BJ (cell line): ENCODE measurements at regions not wholly inside any gene's neighbourhood (a gene's known extent, or its start where the extent isn't known, plus 50 kb on each side); places are given as distances from the start of the nearest gene placed in this dataset.
A peak's percentile ranks its signal among the peaks of the same experiment; 100 is the strongest.

Source experiments
- CTCF ChIA-PET: fragments of 350-600 bp; formaldehyde crosslinking; extraction: SDS; loops from one replicate; lab custom pipeline; 2021; ENCODE audit warnings: antibody characterized with exemption, inconsistent platforms; lab: Yijun Ruan, JAX
- POLR2A ChIA-PET: fragments of 300-600 bp; sonication (Branson Sonifier 250); formaldehyde crosslinking; extraction: SDS; loops from one replicate; lab custom pipeline; 2021; ENCODE audit warnings: antibody characterized with exemption; lab: Charles Lee
- DNase-seq: peaks from one replicate; pipeline ENCODE4 v3.0.0-alpha.2; 2011; ENCODE audit warnings: low read depth
- H3K27me3 ChIP-seq: 2 replicates; pipeline ENCODE4 v1.6.0; 2011; ENCODE audit warnings: low read length; ENCODE audit not compliant: control insufficient read depth, insufficient read depth
- H3K36me3 ChIP-seq: 2 replicates; pipeline ENCODE4 v1.5.1; 2011; ENCODE audit warnings: low read length; ENCODE audit not compliant: control insufficient read depth, insufficient read depth
- H3K4me3 ChIP-seq: 2 replicates; pipeline ENCODE4 v1.5.1; 2011; ENCODE audit warnings: low read depth, mild to moderate bottlenecking, control low read depth, low read length
- TF ChIP-seq, protein P1 (sequence below): IDR thresholded peaks from 2 replicates; pipeline ENCODE4 v1.5.1; 2011; ENCODE audit warnings: low read depth, mild to moderate bottlenecking, control low read depth, inconsistent platforms, low read length, moderate library complexity; ENCODE audit not compliant: insufficient read depth

GRCh38 chr2:149745396-149746230 lies 158.0 kb upstream of the MMADHC start:
- H3K36me3 ChIP-seq = no peaks in the 10 kb centered on the region
- no peak overlapping the region for H3K4me3 ChIP-seq
- TF ChIP-seq, protein P1, sequence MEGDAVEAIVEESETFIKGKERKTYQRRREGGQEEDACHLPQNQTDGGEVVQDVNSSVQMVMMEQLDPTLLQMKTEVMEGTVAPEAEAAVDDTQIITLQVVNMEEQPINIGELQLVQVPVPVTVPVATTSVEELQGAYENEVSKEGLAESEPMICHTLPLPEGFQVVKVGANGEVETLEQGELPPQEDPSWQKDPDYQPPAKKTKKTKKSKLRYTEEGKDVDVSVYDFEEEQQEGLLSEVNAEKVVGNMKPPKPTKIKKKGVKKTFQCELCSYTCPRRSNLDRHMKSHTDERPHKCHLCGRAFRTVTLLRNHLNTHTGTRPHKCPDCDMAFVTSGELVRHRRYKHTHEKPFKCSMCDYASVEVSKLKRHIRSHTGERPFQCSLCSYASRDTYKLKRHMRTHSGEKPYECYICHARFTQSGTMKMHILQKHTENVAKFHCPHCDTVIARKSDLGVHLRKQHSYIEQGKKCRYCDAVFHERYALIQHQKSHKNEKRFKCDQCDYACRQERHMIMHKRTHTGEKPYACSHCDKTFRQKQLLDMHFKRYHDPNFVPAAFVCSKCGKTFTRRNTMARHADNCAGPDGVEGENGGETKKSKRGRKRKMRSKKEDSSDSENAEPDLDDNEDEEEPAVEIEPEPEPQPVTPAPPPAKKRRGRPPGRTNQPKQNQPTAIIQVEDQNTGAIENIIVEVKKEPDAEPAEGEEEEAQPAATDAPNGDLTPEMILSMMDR = no peak
- H3K27me3 ChIP-seq = no peaks in the 10 kb centered on the region
- ChIA-PET CTCF (interaction anchor here (0.6 kb wide), 3 partner anchors 516 to 1490 kb away, joined by 3 to 4 read pairs (median 3); no protein-coding TSS in a partner anchor), POLR2A (interaction anchor here (0.5 to 0.6 kb wide), 3 partner anchors 380 to 842 kb away, joined by 3 to 4 read pairs (median 4); no protein-coding TSS in a partner anchor)
- DNase-seq = no peak

GRCh38 chr2:149744865-149745264 lies 157.3 kb upstream of the MMADHC start:
- ChIA-PET CTCF (interaction anchor here (0.6 kb wide), 1 partner anchor 516 kb away, joined by 3 read pairs; no protein-coding TSS in a partner anchor), POLR2A (interaction anchor here (0.5 to 0.7 kb wide), 3 partner anchors 381 to 843 kb away, joined by 3 to 4 read pairs (median 3); no protein-coding TSS in a partner anchor)
- Histone ChIP-seq H3K36me3 (no peaks in the 10 kb centered on the region), H3K27me3 (no peaks in the 10 kb centered on the region), H3K4me3 (no peak overlapping the region)
- TF ChIP-seq, protein P1 = no peak
- peak; percentile 63 for DNase-seq

GRCh38 chr2:149743842-149744448 lies 156.4 kb upstream of the MMADHC start:
- POLR2A ChIA-PET = no interaction called here
- TF ChIP-seq, protein P1 = peak; percentile 22; the same call in 1 of the 2 replicates
- no peak overlapping the region for H3K4me3 ChIP-seq
- no peaks in the 10 kb centered on the region for H3K27me3 ChIP-seq
- peak; percentile 90 for DNase-seq
- CTCF ChIA-PET = no interaction called here
- no peaks in the 10 kb centered on the region for H3K36me3 ChIP-seq

GRCh38 chr2:149741646-149742045 lies 154.1 kb upstream of the MMADHC start:
- ChIA-PET CTCF (interaction anchor here (1.0 kb wide), 2 partner anchors 145 to 1497 kb away, joined by 3 read pairs; no protein-coding TSS in a partner anchor), POLR2A (no interaction called here)
- TF ChIP-seq, protein P1 = no peak
- peak; percentile 85 for DNase-seq
- Histone ChIP-seq H3K36me3 (no peaks in the 10 kb centered on the region), H3K4me3 (no peak overlapping the region), H3K27me3 (no peaks in the 10 kb centered on the region)

- CTCF ChIA-PET = interaction anchor here (0.9 to 1.1 kb wide), 3 partner anchors 10 to 144 kb away, joined by 3 to 4 read pairs (median 3); no protein-coding TSS in a partner anchor
- no peak for DNase-seq
These were observed 152.9 kb upstream of the MMADHC start for GRCh38 chr2:149740490-149740889.

More at GRCh38 chr2:149740490-149740889, 152.9 kb upstream of the MMADHC start:
- Histone ChIP-seq H3K27me3 (no peaks in the 10 kb centered on the region), H3K36me3 (no peaks in the 10 kb centered on the region), H3K4me3 (no peak overlapping the region)
- TF ChIP-seq, protein P1 = no peak
- POLR2A ChIA-PET = no interaction called here
